NOMO-1 treated with dmso at 0.1 percent for 144 hours (cell line): ENCODE measurements at regions not wholly inside any gene's neighbourhood (a gene's known extent, or its start where the extent isn't known, plus 50 kb on each side); places are given as distances from the start of the nearest gene placed in this dataset.

Source experiments
- DNase-seq: peaks from one replicate; lab custom pipeline; 2025; ENCODE audit not compliant: unreplicated experiment; lab: John Stamatoyannopoulos, UW

- no peak for DNase-seq
Measured at GRCh38 chr20:23232679-23233308, 117.8 kb upstream of the NXT1 start.

- no peak for DNase-seq
Measured at GRCh38 chr20:23232219-23232581, 118.4 kb upstream of the NXT1 start.

- no peak for DNase-seq
Measured at GRCh38 chr20:23231561-23232218, 118.9 kb upstream of the NXT1 start.

- no peak for DNase-seq
Measured at GRCh38 chr20:23230766-23231385, 119.7 kb upstream of the NXT1 start.

- no peak for DNase-seq
Measured at GRCh38 chr20:23229989-23230388, 120.6 kb upstream of the NXT1 start.

GRCh38 chr20:23228912-23229311 is 121.7 kb upstream of the NXT1 start:
- DNase-seq = no peak

- no peak for DNase-seq
Measured at GRCh38 chr20:23227976-23228375, 122.6 kb upstream of the NXT1 start.

GRCh38 chr20:23227274-23227673 is 123.3 kb upstream of the NXT1 start:
- DNase-seq = no peak

GRCh38 chr20:23226612-23227265 is 123.9 kb upstream of the NXT1 start:
- no peak for DNase-seq

GRCh38 chr20:23225407-23226060 is 125.1 kb upstream of the NXT1 start:
- peak; percentile 93 for DNase-seq

- peak; percentile 12 for DNase-seq
Measured at GRCh38 chr20:23224806-23225205, 125.8 kb upstream of the NXT1 start.

- DNase-seq = no peak
Measured at GRCh38 chr20:23223908-23224580, 126.5 kb upstream of the NXT1 start.

GRCh38 chr20:23222531-23223200 is 127.9 kb upstream of the NXT1 start:
- DNase-seq = no peak

- no peak for DNase-seq
Measured at GRCh38 chr20:23217023-23217422, 130.9 kb upstream of the CD93 start.

GRCh38 chr20:23215344-23215995 is 129.3 kb upstream of the CD93 start:
- DNase-seq = no peak

- DNase-seq = no peak
Measured at GRCh38 chr20:23214903-23215302, 128.8 kb upstream of the CD93 start.

GRCh38 chr20:23212464-23212995 is 126.4 kb upstream of the CD93 start:
- no peak for DNase-seq

GRCh38 chr20:23212011-23212410 is 125.9 kb upstream of the CD93 start:
- DNase-seq = peak; percentile 22

GRCh38 chr20:23211164-23211563 is 125.0 kb upstream of the CD93 start:
- no peak for DNase-seq
